RWPE2 (cell line): ENCODE measurements at regions not wholly inside any gene's neighbourhood (a gene's known extent, or its start where the extent isn't known, plus 50 kb on each side); places are given as distances from the start of the nearest gene placed in this dataset.

ENCODE experiments used
- ATAC-seq: fragments of 200-7000 bp; cut with Tn5 transposase; 3 replicates; pipeline ENCODE4 v1.9.1; 2021; ENCODE audit warnings: low read depth
- DNase-seq: peaks from one replicate; pipeline ENCODE4 v3.0.0-alpha.2; 2020; ENCODE audit warnings: low spot score
- H3K27ac ChIP-seq: fragments of 450-650 bp; 2 replicates; pipeline ENCODE4 v1.5.1; 2017; ENCODE audit warnings: mild to moderate bottlenecking; ENCODE audit not compliant: poor library complexity, severe bottlenecking
- H3K27me3 ChIP-seq: fragments of 250-450 bp; sonication (Bioruptor Pico); 2 replicates; pipeline ENCODE4 v1.5.1; 2021; ENCODE audit warnings: mild to moderate bottlenecking, moderate library complexity; ENCODE audit not compliant: insufficient read depth, poor library complexity, severe bottlenecking
- H3K36me3 ChIP-seq: fragments of 250-450 bp; sonication (Bioruptor Pico); 2 replicates; pipeline ENCODE4 v1.5.1; 2020; ENCODE audit warnings: low read depth, mild to moderate bottlenecking, moderate library complexity
- H3K4me1 ChIP-seq: fragments of 250-450 bp; sonication (Bioruptor Pico); 2 replicates; pipeline ENCODE4 v1.5.1; 2021; ENCODE audit warnings: mild to moderate bottlenecking, moderate library complexity; ENCODE audit not compliant: insufficient read depth, poor library complexity, severe bottlenecking
- H3K4me3 ChIP-seq: fragments of 250-450 bp; sonication (Bioruptor Pico); 2 replicates; pipeline ENCODE4 v1.5.1; 2021; ENCODE audit warnings: mild to moderate bottlenecking, moderate library complexity; ENCODE audit not compliant: severe bottlenecking
- H3K9me3 ChIP-seq: fragments of 250-450 bp; sonication (Bioruptor Pico); 2 replicates; pipeline ENCODE4 v1.5.1; 2021; ENCODE audit warnings: mild to moderate bottlenecking, moderate library complexity; ENCODE audit not compliant: severe bottlenecking
- CTCF ChIP-seq: fragments of 450-650 bp; IDR thresholded peaks from one replicate; pipeline ENCODE4 v1.5.1; 2017; ENCODE audit warnings: mild to moderate bottlenecking, moderate library complexity; ENCODE audit not compliant: poor library complexity, severe bottlenecking

- H3K4me3 ChIP-seq = no peak overlapping the region
- TF ChIP-seq CTCF = no peak
- no peak overlapping the region for H3K27ac ChIP-seq
- peaks cover 22% of the 10 kb centered on the region for H3K27me3 ChIP-seq
- ATAC-seq = no peak
- H3K9me3 ChIP-seq = no peaks in the 10 kb centered on the region
- peaks cover 14% of the 10 kb centered on the region for H3K4me1 ChIP-seq
- no peak for DNase-seq
- H3K36me3 ChIP-seq = no peaks in the 10 kb centered on the region
These were observed 125.9 kb upstream of the SPON1 start for GRCh38 chr11:13836666-13837065.

- Histone ChIP-seq H3K9me3 (no peaks in the 10 kb centered on the region), H3K4me3 (no peak overlapping the region), H3K27ac (no peak overlapping the region), H3K4me1 (peaks cover 14% of the 10 kb centered on the region), H3K36me3 (no peaks in the 10 kb centered on the region), H3K27me3 (peaks cover 22% of the 10 kb centered on the region)
- no peak for TF ChIP-seq CTCF
- ATAC-seq = peak; percentile 98
- no peak for DNase-seq
These were observed 125.2 kb upstream of the SPON1 start for GRCh38 chr11:13837286-13837685.

- ATAC-seq (no peak), DNase-seq (no peak)
- no peak overlapping the region for H3K27ac ChIP-seq
- H3K4me3 ChIP-seq = no peak overlapping the region
- TF ChIP-seq CTCF = no peak
- no peaks in the 10 kb centered on the region for H3K36me3 ChIP-seq
- peaks cover 14% of the 10 kb centered on the region for H3K4me1 ChIP-seq
- H3K9me3 ChIP-seq = peaks cover 3% of the 10 kb centered on the region
- peaks cover 49% of the 10 kb centered on the region for H3K27me3 ChIP-seq
These were observed 121.1 kb upstream of the SPON1 start for GRCh38 chr11:13841393-13841792.

- peaks cover 3% of the 10 kb centered on the region for H3K9me3 ChIP-seq
- DNase-seq (no peak), ATAC-seq (no peak)
- no peak for TF ChIP-seq CTCF
- H3K4me3 ChIP-seq = no peak overlapping the region
- H3K27ac ChIP-seq = no peak overlapping the region
- peaks cover 60% of the 10 kb centered on the region for H3K27me3 ChIP-seq
- no peaks in the 10 kb centered on the region for H3K4me1 ChIP-seq
- no peaks in the 10 kb centered on the region for H3K36me3 ChIP-seq
These were observed 114.5 kb upstream of the SPON1 start for GRCh38 chr11:13848031-13848430.

- DNase-seq (no peak), ATAC-seq (no peak)
- H3K4me3 ChIP-seq = no peak overlapping the region
These were observed 112.1 kb upstream of the SPON1 start for GRCh38 chr11:13850231-13851005.

More at GRCh38 chr11:13850231-13851005, 112.1 kb upstream of the SPON1 start:
- Histone ChIP-seq H3K27ac (no peak overlapping the region), H3K4me1 (no peaks in the 10 kb centered on the region), H3K9me3 (no peaks in the 10 kb centered on the region), H3K27me3 (peaks cover 38% of the 10 kb centered on the region), H3K36me3 (no peaks in the 10 kb centered on the region)
- TF ChIP-seq CTCF = no peak
